Activated effector memory CD4-positive, alpha-beta T cell treated with Interleukin-2 at 50 U/mL for 16 hours (primary cell): ENCODE measurements at regions not wholly inside any gene's neighbourhood (a gene's known extent, or its start where the extent isn't known, plus 50 kb on each side); places are given as distances from the start of the nearest gene placed in this dataset.

Source experiments
- DNase-seq: peaks from one replicate; pipeline ENCODE4 v3.0.0-alpha.2; 2020

DNA sequence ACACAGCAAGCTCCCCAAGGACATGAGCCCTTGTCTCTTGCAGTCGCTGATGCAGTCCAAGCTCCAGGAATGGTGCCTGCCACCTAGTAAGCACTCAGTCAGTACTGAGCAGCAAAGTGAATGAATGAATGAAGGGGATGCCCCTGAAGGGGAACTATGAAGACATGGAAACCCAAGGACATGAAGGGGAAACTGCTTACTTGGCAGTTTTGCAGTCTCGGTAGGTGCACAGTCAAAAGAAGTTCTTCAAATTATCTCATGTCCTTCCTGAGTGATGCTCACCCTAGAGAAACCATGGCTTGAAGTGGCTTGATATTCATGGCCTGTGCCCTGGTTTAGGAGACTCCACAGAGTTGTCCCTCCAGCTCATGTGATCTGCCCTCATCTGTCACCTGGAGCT is 102.1 kb upstream of the DLX2 start:
- DNase-seq, result no peak

DNA sequence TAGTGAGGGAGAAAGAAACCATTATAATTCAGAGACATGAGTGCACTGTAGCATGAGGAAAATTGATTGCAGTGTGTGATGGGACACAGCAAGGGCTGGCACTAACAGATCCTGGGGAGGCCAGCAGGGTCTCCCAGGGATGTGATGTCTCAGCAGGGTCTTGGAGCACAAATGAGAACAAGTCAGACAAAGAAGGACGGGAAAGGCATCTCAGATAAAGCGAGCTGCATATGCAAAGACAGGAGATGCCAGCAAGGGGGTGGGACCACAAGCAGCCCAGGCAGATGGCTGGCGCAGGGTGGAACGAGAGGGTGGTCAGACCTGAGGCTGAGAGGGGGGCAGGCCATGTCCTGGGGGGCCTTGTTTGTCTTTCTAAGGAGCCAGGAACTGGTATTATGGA is 102.6 kb upstream of the DLX2 start:
- no peak for DNase-seq

DNA sequence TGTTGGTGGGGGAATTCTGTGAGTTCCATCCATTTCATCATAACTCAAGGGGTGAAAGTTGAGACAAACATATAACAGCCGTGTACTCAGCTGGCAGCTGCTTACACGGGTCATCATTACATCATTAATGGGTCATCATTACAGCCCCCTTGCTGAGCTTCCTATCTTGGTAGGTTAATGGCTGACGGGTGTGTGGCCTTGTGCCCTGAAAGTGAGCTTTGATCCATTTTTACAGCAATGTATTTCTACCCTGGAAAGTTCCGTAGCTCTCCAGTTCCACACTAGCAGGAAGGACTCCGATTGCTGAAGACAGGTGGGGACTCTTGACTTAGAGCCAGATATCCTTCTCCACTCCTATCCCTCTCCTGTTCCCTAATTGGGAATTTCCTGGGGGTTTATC is 105.2 kb upstream of the DLX2 start:
- no peak for DNase-seq

- no peak for DNase-seq
Observed at GRCh38 chr2:172208791-172209325, 106.2 kb upstream of the DLX2 start.

- DNase-seq, result no peak
Observed at GRCh38 chr2:172210599-172210998, 107.9 kb upstream of the DLX2 start.

DNA sequence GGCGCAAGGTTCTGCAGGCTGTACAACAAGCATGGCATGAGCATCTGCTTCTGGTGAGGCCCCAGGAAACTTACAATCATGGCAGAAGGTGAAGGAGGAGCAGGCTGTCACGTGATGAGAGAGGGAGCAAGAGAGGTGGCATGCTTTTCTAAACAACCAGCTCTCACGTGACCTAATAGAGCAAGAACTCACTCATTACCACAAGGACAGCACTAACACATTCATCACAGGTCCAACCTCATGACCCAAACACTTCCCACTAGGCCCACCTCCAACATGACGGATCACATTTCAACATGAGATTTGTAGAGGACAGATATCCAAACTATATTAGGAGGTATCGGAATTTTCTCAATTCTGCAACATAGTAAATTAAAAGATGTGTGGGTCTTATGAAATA is 108.8 kb upstream of the DLX2 start:
- no peak for DNase-seq

- DNase-seq, result no peak
Observed at GRCh38 chr2:172213116-172213860, 110.6 kb upstream of the DLX2 start.

- DNase-seq, result no peak
Observed at GRCh38 chr2:172214252-172214651, 111.6 kb upstream of the DLX2 start.

- no peak for DNase-seq
Observed at GRCh38 chr2:172215172-172215935, 112.7 kb upstream of the DLX2 start.

- DNase-seq, result no peak
Observed at GRCh38 chr2:172215936-172216335, 113.2 kb upstream of the DLX2 start.

GRCh38 chr2:172216477-172216876 is 113.8 kb upstream of the DLX2 start:
- DNase-seq, result no peak

DNA sequence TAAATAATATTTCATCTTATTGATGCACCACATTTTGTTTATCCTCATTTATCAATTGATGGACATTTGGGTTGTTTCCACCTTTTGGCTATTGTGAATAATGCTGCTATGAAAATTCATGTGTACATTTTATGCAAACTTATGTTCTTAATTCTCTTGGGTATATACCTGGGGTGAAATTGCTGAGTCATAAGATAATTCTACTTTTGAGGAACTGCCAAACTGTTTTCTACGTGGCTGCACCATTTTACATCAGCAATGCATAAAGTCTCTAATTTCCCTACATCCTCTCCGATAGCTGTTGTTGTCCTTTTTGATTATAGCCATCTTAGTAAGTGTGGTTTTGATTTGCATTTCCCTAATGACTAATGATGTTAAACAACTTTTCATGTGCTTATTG is 116.5 kb upstream of the DLX2 start:
- no peak for DNase-seq

- DNase-seq, result no peak
Observed at GRCh38 chr2:172220121-172220520, 117.4 kb upstream of the DLX2 start.

GRCh38 chr2:172223601-172224054 is 120.9 kb upstream of the DLX2 start:
- DNase-seq, result no peak

- DNase-seq, result no peak
Observed at GRCh38 chr2:172225786-172226185, 123.1 kb upstream of the DLX2 start.

GRCh38 chr2:172226244-172227061 is 123.8 kb upstream of the DLX2 start:
- DNase-seq, result peak; percentile 10

- DNase-seq, result no peak
Observed at GRCh38 chr2:172227719-172228118, 125.0 kb upstream of the DLX2 start.

DNA sequence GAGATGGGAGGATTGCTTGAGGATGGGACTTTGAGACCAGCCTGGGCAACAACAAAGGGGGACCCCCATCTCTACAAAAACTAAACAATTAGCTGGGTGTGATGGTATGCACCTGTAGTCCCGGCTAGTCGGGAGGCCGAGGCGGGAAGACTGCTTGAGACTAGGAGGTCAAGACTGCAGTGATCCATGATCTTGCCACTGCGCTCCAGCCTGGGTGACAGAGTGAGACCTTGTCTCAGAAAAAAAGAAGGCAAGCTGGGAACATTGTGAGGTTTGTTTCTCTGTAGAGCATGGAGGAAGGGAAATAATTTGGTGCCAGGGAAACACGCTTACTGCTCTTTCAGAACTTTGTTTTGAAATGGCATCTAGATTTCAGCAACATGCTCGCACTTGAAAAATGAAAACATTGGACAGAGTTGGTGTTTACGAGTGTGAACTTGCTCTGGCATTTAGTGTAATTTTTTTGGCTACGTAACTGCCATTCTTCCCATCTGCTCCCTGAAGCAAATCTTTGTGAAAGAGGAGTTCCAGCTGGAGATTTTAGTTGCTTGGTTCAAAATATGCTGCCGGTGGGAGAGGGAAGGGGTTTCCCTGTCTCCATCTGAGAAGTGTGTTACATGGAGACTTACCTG is 125.6 kb upstream of the DLX2 start:
- DNase-seq, result no peak

DNA sequence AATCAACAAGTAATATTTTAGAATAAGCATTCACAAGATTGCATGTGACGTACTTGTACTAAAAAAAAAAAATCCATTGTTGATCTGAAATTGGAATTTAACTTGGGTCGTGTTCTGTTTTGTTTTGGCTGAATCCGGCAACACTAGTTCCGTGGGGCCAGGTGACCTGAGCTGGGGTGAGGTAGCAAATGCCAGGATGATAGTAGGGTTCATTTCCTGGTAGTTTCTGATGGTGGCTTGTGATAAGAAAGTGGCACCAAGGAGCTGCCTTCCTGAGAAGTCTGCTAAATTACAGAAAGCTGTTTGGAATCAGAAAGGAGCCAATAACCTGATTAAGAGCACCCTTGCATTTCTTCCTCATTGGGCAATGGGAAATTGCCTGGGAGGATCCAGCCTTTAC is 126.4 kb upstream of the DLX2 start:
- no peak for DNase-seq

DNA sequence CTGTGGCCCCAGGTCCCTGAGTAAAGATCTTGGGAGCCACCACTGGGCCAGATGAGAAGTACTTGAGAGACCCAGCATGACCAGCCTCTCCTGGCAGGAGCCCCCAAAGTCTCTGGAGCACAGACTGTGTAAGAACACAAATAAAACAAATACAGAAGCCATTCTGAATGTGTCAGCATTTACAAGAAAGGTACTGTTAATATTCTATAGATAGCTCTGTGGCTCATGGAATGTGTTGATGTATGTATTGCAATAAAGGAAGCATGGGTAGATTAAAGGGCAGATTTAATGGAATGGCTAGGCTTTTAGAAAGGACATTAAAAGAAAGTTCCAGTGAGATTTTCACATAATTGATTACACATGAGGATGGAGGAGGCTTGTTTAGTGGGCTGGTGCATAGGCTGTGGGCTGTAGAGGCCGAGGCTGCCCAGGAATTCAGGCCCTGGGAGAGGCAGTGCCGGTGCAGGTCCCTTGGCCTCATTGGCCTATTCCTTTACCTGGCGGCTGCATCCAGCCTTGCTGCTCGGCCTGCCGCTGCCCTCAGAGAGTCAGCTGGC is 127.7 kb upstream of the DLX2 start:
- DNase-seq, result no peak

GRCh38 chr2:172230889-172231401 is 128.2 kb upstream of the DLX2 start:
- no peak for DNase-seq

DNA sequence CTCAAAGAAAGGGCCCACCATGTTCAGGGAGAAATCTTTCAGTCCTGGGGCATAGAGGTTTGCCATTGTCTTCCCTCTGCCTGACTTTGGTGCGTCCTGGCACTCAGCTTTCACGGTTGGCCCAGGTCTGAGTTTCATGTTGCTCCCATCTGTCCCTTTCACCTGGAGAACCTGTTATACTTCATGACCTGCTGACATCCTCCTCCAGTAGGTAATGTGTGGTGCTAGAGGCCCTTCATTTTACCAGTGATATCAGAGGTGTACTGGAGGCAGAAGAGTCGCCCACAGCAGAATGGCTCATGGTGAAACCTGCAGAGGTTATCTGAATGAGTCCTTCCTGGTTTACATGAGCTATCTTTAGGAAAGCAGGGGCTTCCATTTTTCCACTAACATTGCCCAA is 128.8 kb upstream of the DLX2 start:
- DNase-seq, result no peak
